Small intestine (tissue), 7 donors: ENCODE measurements at regions not wholly inside any gene's neighbourhood (a gene's known extent, or its start where the extent isn't known, plus 50 kb on each side); places are given as distances from the start of the nearest gene placed in this dataset.

ENCODE experiments used
- DNase-seq, 2 donors: peaks; one replicate each; pipeline versions ENCODE4 v3.0.0 to v3.0.0-alpha.2; 2013
- FAIRE-seq: peaks from 2 replicates; lab custom pipeline; 2012; peaks lifted over from hg19 to GRCh38; lab: Jason Lieb, UNC
- H3K27ac ChIP-seq, 3 donors: one replicate each; pipeline ENCODE4 v1.5.1; 2013; ENCODE audit warnings: low read length in 2 of 3, mild to moderate bottlenecking in 2 of 3, control low read depth in 1 of 3, inconsistent platforms in 1 of 3, low read depth in 1 of 3, moderate library complexity in 1 of 3
- H3K27me3 ChIP-seq, 3 donors: one replicate each; pipeline ENCODE4 v1.6.1; 2013; ENCODE audit warnings: low read length in 3 of 3, inconsistent platforms in 1 of 3; ENCODE audit not compliant: control insufficient read depth in 3 of 3, insufficient read depth in 3 of 3
- H3K36me3 ChIP-seq, 3 donors: one replicate each; pipeline ENCODE4 v1.6.1; 2013; ENCODE audit warnings: low read length in 3 of 3, inconsistent platforms in 1 of 3, low read depth in 1 of 3, mild to moderate bottlenecking in 1 of 3, moderate library complexity in 1 of 3; ENCODE audit not compliant: control insufficient read depth in 3 of 3, insufficient read depth in 2 of 3
- H3K4me1 ChIP-seq, 3 donors: one replicate each; pipeline ENCODE4 v1.6.1; 2013; ENCODE audit warnings: low read length in 2 of 3, inconsistent platforms in 1 of 3, low read depth in 1 of 3, mild to moderate bottlenecking in 1 of 3, moderate library complexity in 1 of 3; ENCODE audit not compliant: control insufficient read depth in 3 of 3, insufficient read depth in 2 of 3
- H3K4me3 ChIP-seq, 3 donors: one replicate each; pipeline ENCODE4 v1.5.1; 2013; ENCODE audit warnings: low read length in 3 of 3, control low read depth in 1 of 3, inconsistent platforms in 1 of 3, low read depth in 1 of 3, mild to moderate bottlenecking in 1 of 3, moderate library complexity in 1 of 3
- H3K9me3 ChIP-seq, 2 donors: one replicate each; pipeline ENCODE4 v1.6.1; 2013; ENCODE audit warnings: low read depth in 1 of 2, low read length in 1 of 2; ENCODE audit not compliant: control insufficient read depth in 2 of 2, insufficient read depth in 1 of 2
- WGBS, 3 donors: extraction: QIAGEN DNeasy Blood & Tissue Kit; methylation state at CpG; one replicate each; pipeline ENCODE4 v1.1.7; 2013; 5-methylcytosine and 5-hydroxymethylcytosine counted together
- donor health status: healthy with polysubstance abuse.
- donor health status: control.
- donor health status: control.
- donor health status: Bipolar disorder and iron deficiency.
- donor health status: healthy.

- no peak overlapping the region for H3K4me3 ChIP-seq
- H3K9me3 ChIP-seq: no peaks in the 10 kb centered on the region
- no peaks in the 10 kb centered on the region for H3K27me3 ChIP-seq
- FAIRE-seq (no peak), DNase-seq (no peak)
- no peaks in the 10 kb centered on the region for H3K36me3 ChIP-seq
- H3K4me1 ChIP-seq: no peaks in the 10 kb centered on the region
- H3K27ac ChIP-seq: no peak overlapping the region
- 89 to 92% (median 90%) methylated on average over 7 of the region's 7 CpGs for WGBS, 3 donors
Measured at GRCh38 chr21:16563795-16564194, 834.0 kb downstream of the USP25 start.

GRCh38 chr21:16568244-16568643 lies 838.5 kb downstream of the USP25 start:
- no peak overlapping the region for H3K4me3 ChIP-seq
- 66 to 76% (median 74%) methylated on average over 1 of the region's 1 CpG for WGBS, 3 donors
- H3K4me1 ChIP-seq: no peaks in the 10 kb centered on the region
- no peaks in the 10 kb centered on the region for H3K9me3 ChIP-seq
- H3K27ac ChIP-seq: no peak overlapping the region
- H3K36me3 ChIP-seq: no peaks in the 10 kb centered on the region
- DNase-seq (no peak), FAIRE-seq (no peak)
- H3K27me3 ChIP-seq: no peaks in the 10 kb centered on the region

GRCh38 chr21:16568661-16569060 lies 838.9 kb downstream of the USP25 start:
- no peak overlapping the region for H3K4me3 ChIP-seq
- 36 to 75% (median 45%) methylated on average over 2 of the region's 2 CpGs for WGBS, 3 donors
- H3K27me3 ChIP-seq: no peaks in the 10 kb centered on the region
- H3K27ac ChIP-seq: no peak overlapping the region
- H3K36me3 ChIP-seq: no peaks in the 10 kb centered on the region
- H3K4me1 ChIP-seq: no peaks in the 10 kb centered on the region
- FAIRE-seq: no peak
- no peak for DNase-seq
- no peaks in the 10 kb centered on the region for H3K9me3 ChIP-seq

GRCh38 chr21:16569679-16570078 lies 839.9 kb downstream of the USP25 start:
- no peaks in the 10 kb centered on the region for H3K4me1 ChIP-seq
- H3K27me3 ChIP-seq: no peaks in the 10 kb centered on the region
- no peaks in the 10 kb centered on the region for H3K9me3 ChIP-seq
- 77 to 92% (median 82%) methylated on average over 1 of the region's 1 CpG for WGBS, 3 donors
- no peak overlapping the region for H3K27ac ChIP-seq
- FAIRE-seq: no peak
- no peak overlapping the region for H3K4me3 ChIP-seq
- DNase-seq: no peak
- H3K36me3 ChIP-seq: no peaks in the 10 kb centered on the region

GRCh38 chr21:16570171-16570570 lies 840.4 kb downstream of the USP25 start:
- H3K9me3 ChIP-seq: no peaks in the 10 kb centered on the region
- no peaks in the 10 kb centered on the region for H3K36me3 ChIP-seq
- no peaks in the 10 kb centered on the region for H3K27me3 ChIP-seq
- no peak overlapping the region for H3K4me3 ChIP-seq
- DNase-seq (no peak), FAIRE-seq (no peak)
- H3K4me1 ChIP-seq: no peaks in the 10 kb centered on the region
- no peak overlapping the region for H3K27ac ChIP-seq
- 74 to 78% (median 76%) methylated on average over 4 of the region's 4 CpGs for WGBS, 3 donors

- WGBS, 3 donors: 80 to 86% (median 85%) methylated on average over 3 of the region's 3 CpGs
- Histone ChIP-seq H3K9me3 (no peaks in the 10 kb centered on the region), H3K4me1 (no peaks in the 10 kb centered on the region), H3K27ac (no peak overlapping the region), H3K27me3 (no peaks in the 10 kb centered on the region), H3K4me3 (no peak overlapping the region), H3K36me3 (no peaks in the 10 kb centered on the region)
- FAIRE-seq (no peak), DNase-seq (no peak)
Measured at GRCh38 chr21:16570856-16571255, 841.1 kb downstream of the USP25 start.

GRCh38 chr21:16571594-16571993 lies 841.8 kb downstream of the USP25 start:
- DNase-seq: no peak
- Histone ChIP-seq H3K27ac (no peak overlapping the region), H3K4me3 (no peak overlapping the region), H3K27me3 (no peaks in the 10 kb centered on the region), H3K9me3 (no peaks in the 10 kb centered on the region), H3K36me3 (no peaks in the 10 kb centered on the region), H3K4me1 (no peaks in the 10 kb centered on the region)
- WGBS, 3 donors: 87 to 92% (median 91%) methylated on average over 3 of the region's 3 CpGs
- FAIRE-seq: no peak

- H3K36me3 ChIP-seq: no peaks in the 10 kb centered on the region
- 13 to 64% (median 26%) methylated on average over 1 of the region's 1 CpG for WGBS, 3 donors
- no peak for FAIRE-seq
- no peak overlapping the region for H3K27ac ChIP-seq
- H3K4me3 ChIP-seq: no peak overlapping the region
- no peak for DNase-seq
- H3K4me1 ChIP-seq: no peaks in the 10 kb centered on the region
- H3K27me3 ChIP-seq: no peaks in the 10 kb centered on the region
- H3K9me3 ChIP-seq: no peaks in the 10 kb centered on the region
Measured at GRCh38 chr21:16572032-16572431, 842.2 kb downstream of the USP25 start.

- FAIRE-seq: no peak
Measured at GRCh38 chr21:16573578-16573977, 843.8 kb downstream of the USP25 start.

More at GRCh38 chr21:16573578-16573977, 843.8 kb downstream of the USP25 start:
- DNase-seq: no peak
- H3K36me3 ChIP-seq: no peaks in the 10 kb centered on the region
- 68 to 79% (median 72%) methylated on average over 1 of the region's 1 CpG for WGBS, 3 donors
- H3K9me3 ChIP-seq: no peaks in the 10 kb centered on the region
- H3K4me3 ChIP-seq: no peak overlapping the region
- H3K27me3 ChIP-seq: no peaks in the 10 kb centered on the region
- no peak overlapping the region for H3K27ac ChIP-seq
- H3K4me1 ChIP-seq: no peaks in the 10 kb centered on the region
